HG02588 (cell line): ENCODE measurements at regions not wholly inside any gene's neighbourhood (a gene's known extent, or its start where the extent isn't known, plus 50 kb on each side); places are given as distances from the start of the nearest gene placed in this dataset.
"Not testable (repeated sequence)": the region's sequence is repeated elsewhere in the genome, so short reads cannot be mapped to it uniquely, and the experiment has no call there.

Experiments used
- ATAC-seq: cut with Tn5 transposase; IDR thresholded peaks from one replicate; pipeline ENCODE4 v1.9.1; 2021; ENCODE audit warnings: mild to moderate bottlenecking, moderate library complexity; ENCODE audit not compliant: unreplicated experiment

DNA sequence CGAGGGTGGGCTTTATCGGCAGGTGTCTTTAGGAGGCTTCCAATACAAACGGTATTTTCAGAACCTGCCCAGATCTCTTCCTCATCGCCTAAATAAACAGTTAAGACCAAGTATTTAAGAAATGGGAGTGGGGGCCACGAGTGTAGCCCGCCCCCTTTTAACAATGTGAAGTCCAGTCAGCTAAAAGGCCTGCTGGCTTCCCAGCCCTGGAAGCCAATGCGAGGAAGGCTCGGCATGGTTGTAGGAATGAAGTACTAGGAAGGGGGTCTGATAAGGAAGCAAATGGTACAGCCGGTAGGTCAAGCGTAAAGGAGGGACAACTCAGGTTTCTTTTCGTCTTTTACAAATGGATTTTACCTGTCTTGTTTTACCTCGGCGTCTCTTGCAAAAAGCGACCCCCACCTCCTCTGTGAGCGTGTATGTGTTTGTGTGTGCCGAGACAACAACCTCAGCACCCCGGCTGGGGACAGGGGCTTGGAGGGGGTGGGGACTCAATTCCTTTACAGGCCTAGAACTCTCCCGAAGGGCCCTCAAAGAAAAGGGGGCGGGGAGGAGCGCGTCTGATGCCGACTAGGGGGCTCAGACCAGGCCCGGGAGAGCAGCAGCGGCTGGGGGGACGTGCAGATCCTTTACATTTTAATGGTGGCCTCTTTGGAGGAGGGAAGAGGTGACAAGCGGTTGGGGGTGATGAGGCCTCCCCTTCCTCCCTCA lies 147.6 kb downstream of the GPR85 start:
- peak; percentile 6 for ATAC-seq

- ATAC-seq, result no peak
Measured at GRCh38 chr7:112937651-112938415, 147.6 kb upstream of the TMEM168 start.

GRCh38 chr7:112933598-112933997 lies 143.4 kb upstream of the TMEM168 start:
- no peak for ATAC-seq

DNA sequence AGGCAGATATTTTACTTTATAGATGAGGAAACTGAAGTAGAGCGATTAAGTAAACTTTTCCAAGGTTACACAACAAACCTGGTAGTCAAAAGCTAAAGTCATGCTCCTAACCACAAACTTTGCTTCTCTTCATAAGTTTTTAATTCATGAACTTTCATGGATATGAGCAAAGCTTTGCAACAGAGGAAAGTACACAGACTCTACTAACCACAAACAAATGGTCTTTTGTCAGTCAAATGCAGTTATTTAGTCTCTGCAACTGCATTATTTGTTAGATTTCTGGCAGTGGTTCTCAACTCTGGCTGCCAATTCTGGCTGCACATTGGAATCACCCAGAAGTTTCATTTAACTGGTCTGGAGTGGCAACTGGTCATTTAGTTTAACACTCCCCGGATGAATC lies 140.6 kb upstream of the TMEM168 start:
- ATAC-seq, result no peak

DNA sequence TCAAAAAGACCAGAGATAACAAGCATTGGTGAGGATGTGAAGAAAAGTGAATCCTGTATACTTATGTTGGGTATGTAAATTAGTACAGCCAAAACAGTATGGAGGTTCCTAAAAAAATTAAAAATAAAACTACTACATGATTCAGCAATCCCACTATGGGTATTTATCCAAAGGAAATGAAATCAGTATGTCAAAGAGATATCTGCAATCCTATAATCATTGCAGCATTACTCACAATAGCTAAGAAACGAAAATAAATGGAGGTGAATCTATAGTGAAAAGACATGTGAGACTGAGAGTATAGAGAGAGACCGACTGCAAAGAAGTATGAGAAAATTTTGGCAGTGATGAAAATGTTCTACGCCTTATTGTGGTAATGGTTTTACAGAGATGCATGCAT lies 139.2 kb upstream of the TMEM168 start:
- ATAC-seq, result no peak

DNA sequence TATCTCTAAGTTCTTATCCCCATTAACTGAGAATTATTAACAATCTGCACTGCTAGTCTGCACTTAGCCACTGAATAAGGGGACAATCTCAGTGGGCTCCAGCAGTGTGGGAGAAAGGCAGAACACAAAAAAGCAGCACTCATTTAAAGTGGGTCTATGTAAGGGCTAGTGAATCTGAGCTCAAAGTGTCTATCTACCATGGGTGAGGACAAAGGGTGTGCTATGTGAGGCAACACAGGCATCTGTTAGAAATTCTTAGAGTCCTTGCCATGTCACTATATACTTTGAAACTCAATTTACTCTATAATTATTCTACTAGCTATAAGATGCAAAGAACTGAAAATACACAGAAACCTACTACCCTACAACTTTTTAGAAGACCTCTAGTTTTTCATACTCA lies 135.8 kb upstream of the TMEM168 start:
- ATAC-seq, result no peak

DNA sequence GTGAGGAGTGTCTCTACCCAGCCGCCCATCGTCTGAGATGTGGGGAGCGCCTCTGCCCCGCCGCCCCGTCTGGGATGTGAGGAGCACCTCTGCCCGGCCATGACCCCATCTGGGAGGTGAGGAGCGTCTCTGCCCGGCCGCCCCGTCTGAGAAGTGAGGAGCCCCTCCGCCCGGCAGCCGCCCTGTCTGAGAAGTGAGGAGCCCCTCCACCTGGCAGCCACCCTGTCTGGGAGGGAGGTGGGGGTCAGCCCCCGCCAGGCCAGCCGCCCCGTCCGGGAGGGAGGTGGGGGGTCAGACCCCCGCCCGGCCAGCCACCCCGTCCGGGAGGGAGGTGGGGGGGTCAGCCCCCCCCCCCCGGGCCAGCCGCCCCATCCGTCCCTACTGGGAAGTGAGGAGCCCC lies 132.4 kb upstream of the TMEM168 start:
- not testable (repeated sequence) for ATAC-seq

DNA sequence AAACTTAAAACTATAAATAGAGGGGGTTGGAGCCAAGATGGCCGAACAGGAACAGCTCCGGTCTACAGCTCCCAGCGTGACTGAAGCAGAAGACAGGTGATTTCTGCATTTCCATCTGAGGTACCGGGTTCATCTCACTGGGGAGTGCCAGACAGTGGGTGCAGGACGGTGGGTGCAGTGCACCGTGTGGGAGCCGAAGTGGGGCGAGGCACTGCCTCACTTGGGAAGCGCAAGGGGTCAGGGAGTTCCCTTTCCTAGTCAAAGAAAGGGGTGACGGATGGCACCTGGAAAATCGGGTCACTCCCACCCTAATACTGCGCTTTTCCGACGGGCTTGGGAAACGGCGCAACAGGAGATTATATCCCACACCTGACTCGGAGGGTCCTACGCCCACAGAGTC lies 126.2 kb upstream of the TMEM168 start:
- ATAC-seq, result not testable (repeated sequence)

DNA sequence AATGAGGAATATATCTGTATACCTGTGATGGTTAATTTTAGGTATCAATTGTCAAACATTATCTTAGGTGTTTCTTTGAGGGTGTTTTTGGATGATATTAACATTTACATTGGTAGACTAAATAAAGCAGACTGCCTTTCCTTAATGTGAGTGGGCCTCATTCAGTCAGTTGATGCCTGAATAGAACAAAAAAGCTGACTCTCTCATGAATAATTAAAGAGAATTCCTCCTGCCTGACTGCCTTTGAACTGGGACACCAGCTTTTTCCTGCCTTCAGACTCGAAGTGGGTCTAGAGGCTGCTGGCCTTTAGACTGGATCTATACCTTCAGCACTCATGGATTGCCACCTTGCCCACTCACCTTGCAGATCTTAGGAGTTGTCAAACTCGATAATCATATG lies 117.9 kb upstream of the TMEM168 start:
- no peak for ATAC-seq

GRCh38 chr7:112907658-112908057 lies 117.5 kb upstream of the TMEM168 start:
- no peak for ATAC-seq

- ATAC-seq, result no peak
Measured at GRCh38 chr7:112905950-112906349, 115.8 kb upstream of the TMEM168 start.

GRCh38 chr7:112905413-112905812 lies 115.2 kb upstream of the TMEM168 start:
- ATAC-seq, result no peak

DNA sequence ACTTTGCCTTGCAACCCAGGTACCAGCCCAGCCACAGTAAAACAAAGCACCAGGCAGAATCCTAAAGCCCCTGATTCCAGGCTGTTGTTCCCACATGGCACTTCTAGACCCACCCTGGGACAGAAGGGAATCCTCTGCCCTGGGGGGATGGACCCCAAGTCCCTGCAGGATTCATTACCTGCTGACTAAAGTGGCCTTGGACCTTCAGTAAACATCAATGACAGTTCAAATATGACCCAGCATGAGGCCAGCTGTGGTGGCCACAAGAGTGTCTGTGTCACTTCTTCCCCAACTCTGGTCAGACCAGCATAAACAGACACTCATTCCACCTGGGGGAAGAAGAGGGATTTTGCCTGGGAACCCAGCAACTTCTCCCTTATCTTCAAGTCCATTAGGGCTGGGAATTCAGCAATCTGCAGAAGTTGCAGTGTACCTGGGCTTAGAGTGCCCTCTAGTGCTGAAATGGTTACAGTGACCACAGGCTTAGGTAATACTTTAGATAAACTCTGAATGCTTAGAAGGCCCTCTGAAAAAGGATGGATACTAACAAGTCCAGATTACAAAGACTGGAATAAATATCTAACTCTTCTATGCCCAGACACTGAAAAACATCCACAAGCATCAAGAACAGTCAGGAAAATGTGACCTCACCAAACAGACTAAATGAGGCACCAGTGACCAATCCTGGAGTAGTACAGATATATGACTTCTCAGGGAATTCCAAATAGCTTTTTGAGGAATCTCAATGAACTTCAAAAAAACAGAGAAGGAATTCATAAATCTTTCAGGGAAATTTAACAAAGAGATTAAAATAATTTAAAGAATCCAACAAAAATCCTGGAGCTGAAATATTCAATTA lies 108.5 kb upstream of the TMEM168 start:
- peak; percentile 84 for ATAC-seq

DNA sequence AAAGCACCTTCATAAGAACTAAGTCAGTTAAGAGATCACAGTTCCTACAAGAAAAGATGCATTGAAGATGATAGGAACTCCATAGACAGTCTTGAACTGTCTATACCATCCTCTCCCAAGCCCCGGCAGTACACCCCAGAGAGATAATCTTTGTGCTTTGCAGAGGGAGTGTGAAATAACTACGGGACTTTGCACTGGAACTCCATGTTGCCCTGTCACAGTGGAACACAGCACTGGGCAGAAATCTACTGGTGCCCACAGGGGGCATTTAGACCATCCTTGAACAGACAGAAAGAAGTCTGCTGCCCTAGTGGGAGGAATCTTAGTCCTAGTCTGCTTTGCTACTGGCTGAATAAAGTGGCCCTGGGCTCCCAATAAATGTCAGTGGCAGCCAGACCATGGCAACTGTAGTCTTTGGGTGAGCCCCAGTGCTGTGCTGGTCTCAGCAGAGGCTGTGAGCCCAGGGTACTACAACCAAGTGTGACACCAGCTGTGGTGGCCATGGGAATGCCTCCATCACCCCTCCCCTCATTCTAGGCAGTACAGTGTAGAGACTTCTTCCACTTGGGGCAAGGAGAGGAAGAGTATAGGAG lies 107.7 kb upstream of the TMEM168 start:
- ATAC-seq, result no peak

DNA sequence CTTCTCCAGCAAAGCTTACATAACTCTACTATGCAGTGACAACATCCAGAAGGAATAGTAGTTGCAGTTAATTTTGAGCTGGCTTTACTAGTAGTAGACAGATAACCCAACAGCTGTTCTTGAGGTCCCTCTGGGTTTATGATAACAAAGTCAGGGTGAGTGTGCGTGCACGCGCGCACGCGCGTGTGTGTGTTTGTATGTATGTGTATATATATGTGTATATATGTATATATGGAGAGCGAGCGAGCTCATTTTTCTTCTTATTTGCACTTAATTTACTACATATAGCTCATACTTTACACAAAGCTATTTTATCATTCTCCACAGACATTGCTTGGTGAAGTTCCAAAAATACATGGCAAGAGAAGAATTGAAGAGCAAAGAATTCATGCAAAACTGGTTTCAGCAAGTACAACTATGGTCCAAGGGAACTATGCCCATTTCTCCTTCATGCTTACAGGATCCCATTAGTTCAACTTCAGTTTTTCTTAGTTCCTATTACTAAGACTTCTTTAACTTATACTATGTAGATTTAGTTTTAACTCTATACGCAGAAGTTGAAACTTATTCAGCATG lies 105.9 kb upstream of the TMEM168 start:
- no peak for ATAC-seq

- no peak for ATAC-seq
Measured at GRCh38 chr7:112892263-112892662, 102.1 kb upstream of the TMEM168 start.

DNA sequence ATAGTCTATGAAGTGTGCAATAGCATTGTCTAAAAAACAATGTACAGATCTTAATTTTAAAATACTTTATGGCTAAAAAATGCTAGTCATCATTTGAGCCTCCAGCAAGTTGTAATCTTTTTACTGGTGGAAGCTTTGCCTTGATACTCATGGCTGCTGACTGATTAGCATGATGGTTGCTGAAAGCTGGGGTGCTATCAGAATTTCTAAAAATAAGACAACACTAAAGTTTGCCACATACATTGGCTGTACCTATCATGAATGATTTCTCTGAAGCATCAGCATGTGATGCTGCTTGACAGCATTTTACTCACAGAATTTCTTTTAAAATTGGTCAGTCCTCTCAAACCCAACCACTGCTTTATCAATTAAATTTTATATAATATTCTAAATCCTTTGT lies 101.5 kb upstream of the TMEM168 start:
- no peak for ATAC-seq

DNA sequence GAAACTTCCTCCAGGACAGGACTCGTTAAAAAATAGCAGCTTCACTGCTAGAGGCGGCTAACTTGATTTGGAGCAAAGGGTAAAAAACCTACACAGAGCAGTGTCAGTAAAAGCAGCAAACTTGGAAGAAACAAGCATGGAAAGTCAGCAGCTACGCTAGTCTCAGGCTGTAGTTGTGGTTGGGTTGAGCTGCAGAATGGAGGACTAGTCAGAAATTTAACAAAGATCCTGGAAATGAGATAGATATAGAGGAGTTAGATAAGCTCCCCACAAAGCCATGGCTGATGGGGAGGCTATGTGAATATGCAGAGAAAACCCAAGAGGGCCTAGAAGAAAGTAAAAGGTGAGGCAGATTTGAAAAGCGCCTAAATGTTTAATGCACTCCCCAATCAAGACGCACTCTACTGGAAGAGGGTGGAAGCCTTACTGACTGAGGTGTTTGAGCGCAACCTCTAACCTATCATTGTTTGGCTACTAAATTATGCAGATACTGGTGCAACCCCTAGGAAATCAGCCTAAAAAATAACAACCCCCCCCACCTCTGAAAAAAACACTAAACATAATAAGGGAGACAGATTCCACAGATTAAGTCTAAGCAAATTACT lies 99.7 kb upstream of the TMEM168 start:
- ATAC-seq, result no peak

GRCh38 chr7:112889268-112889667 lies 99.1 kb upstream of the TMEM168 start:
- ATAC-seq, result no peak

DNA sequence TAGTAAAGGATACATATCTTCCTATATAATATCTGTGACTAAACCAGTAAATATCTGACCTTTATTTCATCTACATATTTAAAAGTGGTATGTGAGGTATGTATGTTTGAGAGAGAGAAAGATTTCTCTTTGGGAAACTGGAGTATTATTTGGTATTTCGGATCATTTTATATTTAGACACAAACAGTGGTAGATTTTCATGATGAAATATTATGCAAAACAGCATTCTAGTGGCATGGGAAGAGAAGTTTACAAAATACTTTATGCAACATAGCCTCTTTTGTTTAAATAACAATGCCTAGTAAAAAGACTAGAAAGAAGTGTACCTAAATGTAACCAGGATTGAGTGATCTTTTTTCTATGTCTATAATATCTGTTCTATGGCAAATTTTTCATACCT lies 98.6 kb upstream of the TMEM168 start:
- ATAC-seq, result no peak
